Thymus (tissue), 11 donors: ENCODE measurements at regions not wholly inside any gene's neighbourhood (a gene's known extent, or its start where the extent isn't known, plus 50 kb on each side); places are given as distances from the start of the nearest gene placed in this dataset.

ENCODE experiments used
- DNase-seq, 9 donors: peaks; one replicate each; pipeline ENCODE4 v3.0.0-alpha.2; 2013; ENCODE audit warnings: low spot score in 9 of 9, low read depth in 6 of 9, missing footprints in 1 of 9
- H3K27ac ChIP-seq, 2 donors: one replicate each; pipeline ENCODE4 v1.5.1; 2013; ENCODE audit warnings: control low read depth in 1 of 2, low read depth in 1 of 2, low read length in 1 of 2, mild to moderate bottlenecking in 1 of 2, moderate library complexity in 1 of 2
- H3K27me3 ChIP-seq, 2 donors: one replicate each; pipeline ENCODE4 v1.5.1; 2013; ENCODE audit warnings: low read length in 1 of 2; ENCODE audit not compliant: control insufficient read depth in 2 of 2, insufficient read depth in 1 of 2
- H3K36me3 ChIP-seq, 2 donors: one replicate each; pipeline ENCODE4 v1.5.1; 2013; ENCODE audit warnings: low read length in 1 of 2, mild to moderate bottlenecking in 1 of 2, moderate library complexity in 1 of 2; ENCODE audit not compliant: control insufficient read depth in 2 of 2, insufficient read depth in 2 of 2
- H3K4me1 ChIP-seq, 2 donors: one replicate each; pipeline ENCODE4 v1.5.1; 2013; ENCODE audit warnings: low read length in 2 of 2; ENCODE audit not compliant: control insufficient read depth in 2 of 2, insufficient read depth in 2 of 2
- H3K4me3 ChIP-seq, 2 donors: one replicate each; pipeline ENCODE4 v1.5.1; 2013; ENCODE audit warnings: low read length in 2 of 2, control low read depth in 1 of 2, mild to moderate bottlenecking in 1 of 2
- H3K9me3 ChIP-seq, 2 donors: one replicate each; pipeline ENCODE4 v1.5.1; 2013; ENCODE audit warnings: low read length in 1 of 2, mild to moderate bottlenecking in 1 of 2; ENCODE audit not compliant: control insufficient read depth in 2 of 2, insufficient read depth in 1 of 2
- WGBS: extraction: QIAGEN DNeasy Blood & Tissue Kit; methylation state at CpG from one replicate; pipeline ENCODE4 v1.1.7; 2013; 5-methylcytosine and 5-hydroxymethylcytosine counted together
- donor health status: healthy.

DNA sequence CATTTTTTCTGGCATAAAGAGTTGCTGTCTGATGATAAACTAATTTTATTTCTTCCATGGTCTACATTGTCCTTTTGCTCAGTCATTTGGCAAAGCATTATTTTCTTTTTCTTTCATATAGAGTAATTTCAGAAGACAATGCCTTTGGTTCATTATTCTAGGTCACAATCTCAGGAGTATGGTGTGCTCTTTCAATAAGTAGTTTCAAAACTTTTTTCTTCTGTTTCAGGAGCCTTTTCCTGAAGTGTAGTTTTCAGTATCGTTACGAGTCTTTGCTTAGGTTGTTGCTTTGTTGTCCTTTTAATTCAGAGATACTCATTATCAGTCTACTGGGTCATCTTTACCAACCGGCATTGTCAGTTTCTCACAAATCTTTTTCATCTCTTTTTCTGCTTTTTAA, 100.4 kb upstream of the GPC1 start:
- H3K9me3 ChIP-seq: no peaks in the 10 kb centered on the region
- DNase-seq: no peak
- H3K4me3 ChIP-seq: no peak overlapping the region
- no peak overlapping the region for H3K27ac ChIP-seq
- WGBS: 91% methylated on average over 3 of the region's 3 CpGs
- H3K4me1 ChIP-seq: no peaks in the 10 kb centered on the region
- no peaks in the 10 kb centered on the region for H3K36me3 ChIP-seq
- H3K27me3 ChIP-seq: no peaks in the 10 kb centered on the region

DNA sequence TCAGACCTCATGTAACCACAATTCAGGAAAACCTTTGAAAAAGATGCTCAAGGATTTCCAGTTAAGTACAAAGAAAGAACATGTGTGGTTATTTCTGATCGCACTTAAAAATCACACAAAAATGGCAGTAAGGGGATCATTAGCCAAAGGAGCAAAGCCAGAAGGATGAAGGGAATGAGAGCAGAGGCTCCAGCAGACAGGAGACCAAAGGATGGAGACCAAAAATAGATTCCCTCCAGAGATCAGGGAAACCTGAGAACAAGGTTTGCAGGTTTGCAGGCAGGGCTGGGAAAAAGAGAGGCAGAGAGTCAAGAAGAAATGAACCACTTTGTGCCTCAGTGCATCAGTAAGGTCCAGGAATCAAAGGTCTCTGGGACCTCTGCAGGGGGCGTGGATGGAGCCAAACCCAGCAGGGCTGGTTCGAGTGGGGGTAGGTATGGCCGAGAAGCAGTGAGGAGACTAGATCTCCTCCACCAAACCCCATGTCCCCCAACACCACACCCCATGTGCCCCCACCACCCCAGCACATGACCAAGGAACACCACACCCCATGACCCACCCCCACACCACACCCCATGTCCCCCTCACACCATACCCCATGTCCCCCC, 98.5 kb upstream of the GPC1 start:
- 95% methylated on average over 4 of the region's 4 CpGs for WGBS
- DNase-seq: no peak

GRCh38 chr2:240338274-240338673, 97.2 kb upstream of the GPC1 start:
- Histone ChIP-seq H3K4me3 (no peak overlapping the region), H3K27ac (no peak overlapping the region), H3K27me3 (no peaks in the 10 kb centered on the region), H3K9me3 (no peaks in the 10 kb centered on the region), H3K36me3 (no peaks in the 10 kb centered on the region), H3K4me1 (no peaks in the 10 kb centered on the region)
- WGBS: 71% methylated on average over 2 of the region's 2 CpGs
- no peak for DNase-seq

More for the DNA sequence above, 98.5 kb upstream of the GPC1 start:
- Histone ChIP-seq H3K27ac (no peak overlapping the region), H3K27me3 (no peaks in the 10 kb centered on the region), H3K9me3 (no peaks in the 10 kb centered on the region), H3K4me1 (no peaks in the 10 kb centered on the region), H3K36me3 (no peaks in the 10 kb centered on the region), H3K4me3 (no peak overlapping the region)

DNA sequence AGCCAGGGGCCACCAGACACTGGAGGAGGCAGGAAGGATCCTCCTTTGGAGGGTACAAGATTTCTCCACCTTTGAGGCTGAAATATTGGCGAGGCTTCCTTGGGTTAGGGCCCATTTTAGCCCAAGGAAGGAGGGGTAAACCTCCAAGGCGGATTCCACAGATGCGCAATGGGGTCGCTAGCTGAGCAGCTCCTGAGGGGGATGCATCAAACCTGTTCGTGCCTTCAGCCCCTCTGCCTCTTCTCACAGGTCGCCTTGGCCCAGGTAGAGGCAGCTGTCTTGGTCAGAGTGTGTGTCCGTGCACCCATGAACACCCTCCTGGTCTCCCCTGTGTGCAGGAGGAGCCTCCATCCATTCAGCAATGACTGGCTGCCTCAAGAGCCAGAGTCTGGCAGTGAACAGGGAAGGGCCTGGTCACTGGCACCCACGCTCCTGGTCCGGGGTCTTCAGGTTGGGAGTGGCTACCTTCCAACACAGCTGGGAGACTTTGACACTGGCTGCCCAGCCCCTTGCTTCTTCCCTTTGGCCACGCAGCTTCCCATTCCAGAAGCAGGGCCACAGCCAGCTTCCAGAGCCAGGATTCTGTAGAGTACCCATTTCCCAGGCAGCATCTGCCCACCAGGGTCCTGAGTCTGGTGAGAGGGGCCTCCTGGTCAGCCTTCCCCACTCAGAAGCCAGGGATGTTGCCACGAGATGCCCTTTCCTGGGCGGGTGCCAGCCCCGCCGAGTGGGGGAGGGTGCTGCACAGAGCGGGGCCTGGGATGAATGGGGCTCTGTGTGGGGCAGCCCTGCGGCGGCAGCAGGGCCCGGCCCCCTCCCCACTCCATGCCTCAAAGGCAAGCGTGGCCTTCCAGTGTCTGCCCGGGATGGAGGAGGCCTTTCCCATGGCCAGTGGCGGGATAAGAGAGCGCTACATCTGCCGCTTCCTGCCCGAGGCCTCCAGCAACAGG, 95.8 kb upstream of the GPC1 start:
- H3K4me3 ChIP-seq: no peak overlapping the region
- H3K36me3 ChIP-seq: no peaks in the 10 kb centered on the region
- H3K27me3 ChIP-seq: no peaks in the 10 kb centered on the region
- H3K27ac ChIP-seq: no peak overlapping the region
- H3K4me1 ChIP-seq: no peaks in the 10 kb centered on the region
- 91% methylated on average over 24 of the region's 24 CpGs for WGBS
- H3K9me3 ChIP-seq: no peaks in the 10 kb centered on the region
- DNase-seq: no peak

DNA sequence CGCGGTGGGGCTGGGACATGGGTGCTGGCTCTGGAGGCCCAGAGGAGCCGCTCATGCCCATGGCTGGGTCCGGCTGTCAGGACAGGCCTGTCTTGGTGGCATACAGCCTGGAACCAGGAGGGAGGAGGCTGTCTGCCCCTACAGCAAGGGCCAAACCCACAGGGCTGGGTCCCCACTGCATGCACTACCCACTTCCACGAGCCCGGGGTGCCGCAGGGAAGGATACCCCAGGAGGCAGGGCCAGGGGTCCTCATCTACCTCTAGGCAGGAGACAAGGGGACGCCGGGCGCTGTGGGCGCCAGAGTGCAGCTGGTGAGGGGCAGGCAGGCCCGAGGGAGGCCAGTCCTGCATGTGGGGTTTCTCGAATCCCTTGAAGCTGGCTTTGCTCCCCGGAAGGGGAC, 95.1 kb upstream of the GPC1 start:
- Histone ChIP-seq H3K9me3 (no peaks in the 10 kb centered on the region), H3K4me1 (no peaks in the 10 kb centered on the region), H3K4me3 (no peak overlapping the region), H3K27ac (no peak overlapping the region), H3K36me3 (no peaks in the 10 kb centered on the region), H3K27me3 (no peaks in the 10 kb centered on the region)
- 94% methylated on average over 14 of the region's 14 CpGs for WGBS
- no peak for DNase-seq

- H3K27ac ChIP-seq: no peak overlapping the region
- H3K9me3 ChIP-seq: no peaks in the 10 kb centered on the region
- H3K4me3 ChIP-seq: no peak overlapping the region
- no peaks in the 10 kb centered on the region for H3K27me3 ChIP-seq
- H3K36me3 ChIP-seq: no peaks in the 10 kb centered on the region
- no peaks in the 10 kb centered on the region for H3K4me1 ChIP-seq
- no peak for DNase-seq
- 70% methylated on average over 9 of the region's 9 CpGs for WGBS
Measured at GRCh38 chr2:240341064-240341463, 94.4 kb upstream of the GPC1 start.

- Histone ChIP-seq H3K36me3 (no peaks in the 10 kb centered on the region), H3K27ac (no peak overlapping the region), H3K4me1 (no peaks in the 10 kb centered on the region), H3K27me3 (no peaks in the 10 kb centered on the region), H3K9me3 (no peaks in the 10 kb centered on the region), H3K4me3 (no peak overlapping the region)
- DNase-seq: no peak
- WGBS: 85% methylated on average over 1 of the region's 1 CpG
Measured at GRCh38 chr2:240343548-240343947, 91.9 kb upstream of the GPC1 start.

- Histone ChIP-seq H3K4me3 (no peak overlapping the region), H3K27me3 (no peaks in the 10 kb centered on the region), H3K9me3 (no peaks in the 10 kb centered on the region), H3K27ac (no peak overlapping the region), H3K4me1 (no peaks in the 10 kb centered on the region), H3K36me3 (no peaks in the 10 kb centered on the region)
- no peak for DNase-seq
- WGBS: 90% methylated on average over 4 of the region's 4 CpGs
Measured at GRCh38 chr2:240344904-240345303, 90.6 kb upstream of the GPC1 start.

- no peak for DNase-seq
- no peaks in the 10 kb centered on the region for H3K36me3 ChIP-seq
- H3K4me1 ChIP-seq: no peaks in the 10 kb centered on the region
- no peaks in the 10 kb centered on the region for H3K9me3 ChIP-seq
- WGBS: 94% methylated on average over 16 of the region's 16 CpGs
- H3K4me3 ChIP-seq: no peak overlapping the region
- no peaks in the 10 kb centered on the region for H3K27me3 ChIP-seq
- no peak overlapping the region for H3K27ac ChIP-seq
Measured at GRCh38 chr2:240346015-240346752, 89.3 kb upstream of the GPC1 start.
